ENCODE measurements at regions not wholly inside any gene's neighbourhood (a gene's known extent, or its start where the extent isn't known, plus 50 kb on each side); places are given as distances from the start of the nearest gene placed in this dataset.

GRCh38 chr1:192061556-192061955 lies 96.7 kb upstream of the RGS18 start:
- TF ChIP-seq CTCF (IDR thresholded peaks at IDR 0.05) (no peak), POLR2AphosphoS5 (IDR thresholded peaks at IDR 0.05) (no peak), POLR2A (IDR thresholded peaks at IDR 0.05) (no peak)

Measured in upper lobe of left lung (tissue), 4 donors.